Common myeloid progenitor, CD34-positive (primary cell): ENCODE measurements at regions not wholly inside any gene's neighbourhood (a gene's known extent, or its start where the extent isn't known, plus 50 kb on each side); places are given as distances from the start of the nearest gene placed in this dataset.
A peak's percentile ranks its signal among the peaks of the same experiment; 100 is the strongest.
"Not testable (repeated sequence)": the region's sequence is repeated elsewhere in the genome, so short reads cannot be mapped to it uniquely, and the experiment has no call there.

Source experiments
- CTCF ChIA-PET: fragments of 350-600 bp; sonication (Branson Sonifier 250); formaldehyde crosslinking; loops from one replicate; lab custom pipeline; 2021; ENCODE audit warnings: antibody characterized with exemption; lab: Charles Lee
- POLR2A ChIA-PET: fragments of 350-600 bp; sonication (Branson Sonifier 250); formaldehyde crosslinking; loops from one replicate; lab custom pipeline; 2021; ENCODE audit warnings: antibody characterized with exemption; lab: Charles Lee
- DNase-seq, 3 donors: peaks; one replicate each; pipeline versions ENCODE4 v3.0.0 to v3.0.0-alpha.2; 2013
- H3K27ac ChIP-seq, 2 experiments: 1 replicate in 1 of 2; 2 replicates in 1 of 2; pipeline ENCODE4 v1.7.0; 2013; ENCODE audit warnings: inconsistent platforms in 2 of 2, low read length in 2 of 2, mild to moderate bottlenecking in 2 of 2, low read depth in 1 of 2, moderate library complexity in 1 of 2; ENCODE audit not compliant: severe bottlenecking in 2 of 2, insufficient read depth in 1 of 2, poor library complexity in 1 of 2
- H3K27me3 ChIP-seq, 5 experiments: replicated peaks in 2 of 5; 1 replicate in 3 of 5; 2 replicates in 2 of 5; pipeline versions ENCODE4 v1.6.1 to v1.7.0; 2013; ENCODE audit warnings: low read length in 4 of 5, mild to moderate bottlenecking in 2 of 5, moderate library complexity in 2 of 5, inconsistent platforms in 1 of 5; ENCODE audit not compliant: insufficient read depth in 5 of 5, control insufficient read depth in 4 of 5
- H3K36me3 ChIP-seq, 4 experiments: 1 replicate in 2 of 4; 2 replicates in 2 of 4; pipeline versions ENCODE4 v1.6.1 to v1.7.0; 2013; ENCODE audit warnings: low read length in 3 of 4, control low read depth in 1 of 4, mild to moderate bottlenecking in 1 of 4; ENCODE audit not compliant: control insufficient read depth in 4 of 4, insufficient read depth in 4 of 4
- H3K4me1 ChIP-seq, 4 experiments: 1 replicate in 3 of 4; 2 replicates in 1 of 4; pipeline versions ENCODE4 v1.6.1 to v1.7.1; 2013; ENCODE audit warnings: low read length in 3 of 4, mild to moderate bottlenecking in 3 of 4, control low read depth in 1 of 4, inconsistent platforms in 1 of 4, moderate library complexity in 1 of 4; ENCODE audit not compliant: control insufficient read depth in 4 of 4, insufficient read depth in 4 of 4; ENCODE audit errors: control extremely low read depth in 1 of 4
- H3K4me3 ChIP-seq, 7 experiments: 1 replicate in 4 of 7; 2 replicates in 3 of 7; pipeline versions ENCODE4 v1.5.1 to v1.7.0; 2013; ENCODE audit warnings: mild to moderate bottlenecking in 7 of 7, low read length in 6 of 7, moderate library complexity in 6 of 7, inconsistent platforms in 2 of 7, low read depth in 2 of 7, control low read depth in 1 of 7; ENCODE audit not compliant: insufficient read depth in 4 of 7, control insufficient read depth in 1 of 7; ENCODE audit errors: extremely low read depth in 1 of 7
- H3K9me3 ChIP-seq, 5 experiments: 1 replicate in 4 of 5; 2 replicates in 1 of 5; pipeline versions ENCODE4 v1.6.1 to v1.7.1; 2013; ENCODE audit warnings: low read length in 4 of 5, mild to moderate bottlenecking in 2 of 5, inconsistent platforms in 1 of 5, low read depth in 1 of 5, moderate library complexity in 1 of 5; ENCODE audit not compliant: control insufficient read depth in 4 of 5, insufficient read depth in 2 of 5; ENCODE audit errors: control extremely low read depth in 1 of 5
- WGBS: methylation state at CpG from one replicate; pipeline ENCODE4 v1.1.5; 2013; ENCODE audit not compliant: insufficient coverage; 5-methylcytosine and 5-hydroxymethylcytosine counted together

- H3K27ac ChIP-seq, result no peak overlapping the region
- ChIA-PET POLR2A (no interaction called here), CTCF (no interaction called here)
- no peak overlapping the region for H3K4me3 ChIP-seq
- no peaks in the 10 kb centered on the region for H3K4me1 ChIP-seq
- WGBS, result 90% methylated on average over 11 of the region's 11 CpGs
- no peaks in the 10 kb centered on the region for H3K36me3 ChIP-seq
- no peak for DNase-seq
- H3K9me3 ChIP-seq, result no peaks in the 10 kb centered on the region
- peaks cover 0 to 23% (median 11%) of the 10 kb centered on the region in 5 experiments for H3K27me3 ChIP-seq
Measured at GRCh38 chr14:106578481-106578880, 1052.1 kb downstream of the TMEM121 start.

DNA sequence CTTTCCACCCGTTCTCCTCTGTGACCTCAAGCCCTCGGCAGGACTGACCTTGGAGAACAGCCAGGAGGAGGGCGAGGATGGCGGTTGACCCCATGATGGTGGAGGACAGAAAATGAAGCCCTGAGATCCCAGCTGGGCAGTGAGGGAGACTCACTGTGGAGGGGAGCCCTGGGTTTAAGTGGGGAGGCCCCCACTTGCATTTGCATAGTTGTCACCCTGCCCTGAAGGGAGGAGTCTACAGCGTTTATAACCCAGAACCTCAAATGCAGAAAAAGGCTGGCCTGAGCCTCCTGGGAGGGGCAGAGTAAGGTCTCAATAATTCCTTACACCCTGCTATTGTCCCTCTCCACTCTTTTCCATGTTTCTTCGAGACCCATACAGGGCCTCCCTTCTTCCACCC, 1052.7 kb downstream of the TMEM121 start:
- WGBS, result 86% methylated on average over 1 of the region's 6 CpGs
- no peaks in the 10 kb centered on the region for H3K36me3 ChIP-seq
- no peak for DNase-seq
- ChIA-PET CTCF (no interaction called here), POLR2A (no interaction called here)
- H3K27ac ChIP-seq, result no peak overlapping the region
- H3K4me3 ChIP-seq, result no peak overlapping the region
- H3K9me3 ChIP-seq, result no peaks in the 10 kb centered on the region
- H3K4me1 ChIP-seq, result no peaks in the 10 kb centered on the region
- peaks cover 0 to 19% (median 11%) of the 10 kb centered on the region in 5 experiments for H3K27me3 ChIP-seq

DNA sequence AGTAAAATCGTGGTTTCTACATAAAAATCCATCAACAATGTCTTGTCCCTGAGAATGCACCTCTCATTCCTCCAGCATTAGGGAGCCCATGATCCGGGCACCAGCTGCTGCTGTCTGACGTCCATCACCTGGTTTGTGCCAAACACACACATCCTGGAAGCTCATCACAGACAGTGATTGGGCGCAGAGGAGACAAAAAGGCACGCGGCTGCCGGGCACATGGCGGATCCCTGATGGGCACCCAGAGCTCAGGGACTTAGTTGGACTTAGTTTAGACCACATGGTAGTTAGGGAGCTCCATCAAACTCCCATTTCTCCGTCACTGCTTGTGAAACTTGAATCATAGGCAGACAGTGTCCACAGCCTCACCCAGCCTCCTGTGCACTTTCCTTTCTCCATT, 1059.3 kb downstream of the TMEM121 start:
- POLR2A ChIA-PET, result no interaction called here
- CTCF ChIA-PET, result interaction anchor here (0.8 to 4.2 kb wide), 13 partner anchors 10 to 169 kb away, joined by 3 to 25 read pairs (median 5); no protein-coding TSS in a partner anchor
- 84% methylated on average over 9 of the region's 9 CpGs for WGBS

GRCh38 chr14:106586098-106586704, 1059.8 kb downstream of the TMEM121 start:
- Histone ChIP-seq H3K36me3 (no peaks in the 10 kb centered on the region), H3K9me3 (no peaks in the 10 kb centered on the region), H3K4me1 (peaks cover 0 to 19% (median 10%) of the 10 kb centered on the region in 4 experiments), H3K4me3 (no peak overlapping the region), H3K27me3 (peaks cover 0 to 2% (median 0%) of the 10 kb centered on the region in 5 experiments), H3K27ac (no peak overlapping the region)
- DNase-seq, result peak; percentile 35 to 63 (median 53)
- POLR2A ChIA-PET, result no interaction called here
- WGBS, result 64% methylated on average over 6 of the region's 8 CpGs
- CTCF ChIA-PET, result interaction anchor here (0.8 to 4.2 kb wide), 19 partner anchors 11 to 169 kb away, joined by 3 to 25 read pairs (median 4); no protein-coding TSS in a partner anchor

More for the DNA sequence above, 1059.3 kb downstream of the TMEM121 start:
- Histone ChIP-seq H3K4me3 (no peak overlapping the region), H3K36me3 (no peaks in the 10 kb centered on the region), H3K4me1 (peaks cover 0 to 18% (median 8%) of the 10 kb centered on the region in 4 experiments), H3K27ac (no peak overlapping the region), H3K9me3 (no peaks in the 10 kb centered on the region), H3K27me3 (peaks cover 0 to 2% (median 0%) of the 10 kb centered on the region in 5 experiments)
- DNase-seq, result no peak

DNA sequence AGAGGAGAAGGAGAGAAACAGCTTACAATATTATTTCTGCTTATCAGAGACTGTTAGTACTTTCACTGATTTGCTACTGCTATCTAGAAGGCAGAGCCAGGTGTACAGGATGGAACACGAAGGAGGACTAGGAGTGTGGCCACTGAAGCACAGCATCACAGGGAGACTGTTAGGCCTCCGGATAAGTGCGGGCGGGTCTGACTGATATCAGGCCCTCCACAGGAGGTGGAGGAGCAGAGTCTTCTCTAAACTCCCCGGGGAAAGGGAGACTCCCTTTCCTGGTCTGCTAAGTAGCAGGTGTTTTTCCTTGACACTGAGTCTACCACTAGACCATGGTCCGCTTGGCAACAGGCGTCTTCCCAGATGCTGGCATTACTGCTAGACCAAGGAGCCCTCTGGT, 1065.2 kb downstream of the TMEM121 start:
- CTCF ChIA-PET, result interaction anchor here (1.3 to 2.5 kb wide), 2 partner anchors 13 to 27 kb away, joined by 3 to 11 read pairs; no protein-coding TSS in a partner anchor
- peaks cover 3 to 21% (median 9%) of the 10 kb centered on the region in 4 experiments for H3K4me1 ChIP-seq
- DNase-seq, H3K9me3 ChIP-seq, POLR2A ChIA-PET, H3K27ac ChIP-seq, H3K4me3 ChIP-seq, H3K27me3 ChIP-seq, H3K36me3 ChIP-seq: not testable (repeated sequence)
- 77% methylated on average over 6 of the region's 7 CpGs for WGBS

GRCh38 chr14:106592115-106592852, 1065.9 kb downstream of the TMEM121 start:
- H3K9me3 ChIP-seq, H3K4me3 ChIP-seq, H3K36me3 ChIP-seq, H3K27me3 ChIP-seq, POLR2A ChIA-PET, H3K27ac ChIP-seq: not testable (repeated sequence)
- CTCF ChIA-PET, result interaction anchor here (1.3 to 2.5 kb wide), 4 partner anchors 12 to 115 kb away, joined by 3 to 11 read pairs (median 4); no protein-coding TSS in a partner anchor
- H3K4me1 ChIP-seq, result peaks cover 2 to 16% (median 8%) of the 10 kb centered on the region in 4 experiments
- 89% methylated on average over 8 of the region's 24 CpGs for WGBS
- DNase-seq, result peak; percentile 2 to 58 (median 28)

GRCh38 chr14:106599209-106599608, 1072.8 kb downstream of the TMEM121 start:
- Histone ChIP-seq H3K27ac (no peak overlapping the region), H3K9me3 (no peaks in the 10 kb centered on the region), H3K27me3 (peaks cover 0 to 51% (median 15%) of the 10 kb centered on the region in 5 experiments), H3K36me3 (no peaks in the 10 kb centered on the region), H3K4me3 (no peak overlapping the region), H3K4me1 (no peaks in the 10 kb centered on the region)
- WGBS, result no CpG with 5 or more reads among the region's 2 CpGs
- POLR2A ChIA-PET, result no interaction called here
- CTCF ChIA-PET, result interaction anchor here (0.9 to 2.0 kb wide), 6 partner anchors 9 to 115 kb away, joined by 3 to 11 read pairs (median 3); no protein-coding TSS in a partner anchor
- no peak for DNase-seq
